Astrocyte (in vitro differentiated cells and primary cell): ENCODE measurements at regions not wholly inside any gene's neighbourhood (a gene's known extent, or its start where the extent isn't known, plus 50 kb on each side); places are given as distances from the start of the nearest gene placed in this dataset.

ENCODE experiments used
- EZH2 ChIP-seq: IDR thresholded peaks from 2 replicates; pipeline ENCODE4 v1.6.1; 2012; ENCODE audit warnings: mild to moderate bottlenecking, low read length, inconsistent platforms; ENCODE audit not compliant: insufficient read depth
- TF ChIP-seq, protein P1 (sequence below): IDR thresholded peaks from 2 replicates; pipeline ENCODE4 v1.5.1; 2011; ENCODE audit warnings: low read depth, mild to moderate bottlenecking, inconsistent platforms, low read length, moderate library complexity; ENCODE audit not compliant: insufficient read depth

DNA sequence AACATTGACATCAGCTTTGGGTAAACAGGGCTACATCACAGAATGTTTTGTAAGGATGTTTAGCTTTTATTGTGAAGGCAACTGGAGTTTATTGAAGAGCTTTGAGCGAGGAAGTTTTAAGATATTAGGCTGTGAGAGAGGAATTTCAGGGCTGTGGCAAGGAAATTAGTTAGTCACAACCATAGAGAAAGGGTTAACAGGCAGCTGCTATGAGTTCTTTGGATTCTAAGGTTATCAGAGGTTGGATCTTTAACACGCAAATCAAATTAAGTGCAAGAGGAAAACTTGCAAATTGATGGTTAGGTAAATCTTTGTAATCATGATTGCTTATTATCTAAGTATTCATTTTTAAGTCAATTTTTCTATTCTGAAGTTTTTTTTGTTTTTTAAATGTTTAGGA lies 156.0 kb downstream of the UGT8 start:
- TF ChIP-seq, protein P1, sequence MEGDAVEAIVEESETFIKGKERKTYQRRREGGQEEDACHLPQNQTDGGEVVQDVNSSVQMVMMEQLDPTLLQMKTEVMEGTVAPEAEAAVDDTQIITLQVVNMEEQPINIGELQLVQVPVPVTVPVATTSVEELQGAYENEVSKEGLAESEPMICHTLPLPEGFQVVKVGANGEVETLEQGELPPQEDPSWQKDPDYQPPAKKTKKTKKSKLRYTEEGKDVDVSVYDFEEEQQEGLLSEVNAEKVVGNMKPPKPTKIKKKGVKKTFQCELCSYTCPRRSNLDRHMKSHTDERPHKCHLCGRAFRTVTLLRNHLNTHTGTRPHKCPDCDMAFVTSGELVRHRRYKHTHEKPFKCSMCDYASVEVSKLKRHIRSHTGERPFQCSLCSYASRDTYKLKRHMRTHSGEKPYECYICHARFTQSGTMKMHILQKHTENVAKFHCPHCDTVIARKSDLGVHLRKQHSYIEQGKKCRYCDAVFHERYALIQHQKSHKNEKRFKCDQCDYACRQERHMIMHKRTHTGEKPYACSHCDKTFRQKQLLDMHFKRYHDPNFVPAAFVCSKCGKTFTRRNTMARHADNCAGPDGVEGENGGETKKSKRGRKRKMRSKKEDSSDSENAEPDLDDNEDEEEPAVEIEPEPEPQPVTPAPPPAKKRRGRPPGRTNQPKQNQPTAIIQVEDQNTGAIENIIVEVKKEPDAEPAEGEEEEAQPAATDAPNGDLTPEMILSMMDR = no peak
- no peak for TF ChIP-seq EZH2
